GM12875 (cell line): ENCODE measurements at regions not wholly inside any gene's neighbourhood (a gene's known extent, or its start where the extent isn't known, plus 50 kb on each side); places are given as distances from the start of the nearest gene placed in this dataset.

Experiments used
- H3K4me3 ChIP-seq: one replicate; pipeline ENCODE4 v1.5.1; 2011; ENCODE audit warnings: low read depth, low read length, control low read depth
- CTCF ChIP-seq: IDR thresholded peaks from 2 replicates; pipeline ENCODE4 v1.5.1; 2011; ENCODE audit warnings: low read depth, mild to moderate bottlenecking, control low read depth, inconsistent platforms, low read length, moderate library complexity, borderline replicate concordance; ENCODE audit not compliant: insufficient read depth

GRCh38 chr4:44056721-44057151 is 391.9 kb downstream of the KCTD8 start:
- no peak overlapping the region for H3K4me3 ChIP-seq
- TF ChIP-seq CTCF: no peak

- no peak overlapping the region for H3K4me3 ChIP-seq
- TF ChIP-seq CTCF: no peak
These were observed 377.8 kb downstream of the KCTD8 start for GRCh38 chr4:44070843-44071242.

DNA sequence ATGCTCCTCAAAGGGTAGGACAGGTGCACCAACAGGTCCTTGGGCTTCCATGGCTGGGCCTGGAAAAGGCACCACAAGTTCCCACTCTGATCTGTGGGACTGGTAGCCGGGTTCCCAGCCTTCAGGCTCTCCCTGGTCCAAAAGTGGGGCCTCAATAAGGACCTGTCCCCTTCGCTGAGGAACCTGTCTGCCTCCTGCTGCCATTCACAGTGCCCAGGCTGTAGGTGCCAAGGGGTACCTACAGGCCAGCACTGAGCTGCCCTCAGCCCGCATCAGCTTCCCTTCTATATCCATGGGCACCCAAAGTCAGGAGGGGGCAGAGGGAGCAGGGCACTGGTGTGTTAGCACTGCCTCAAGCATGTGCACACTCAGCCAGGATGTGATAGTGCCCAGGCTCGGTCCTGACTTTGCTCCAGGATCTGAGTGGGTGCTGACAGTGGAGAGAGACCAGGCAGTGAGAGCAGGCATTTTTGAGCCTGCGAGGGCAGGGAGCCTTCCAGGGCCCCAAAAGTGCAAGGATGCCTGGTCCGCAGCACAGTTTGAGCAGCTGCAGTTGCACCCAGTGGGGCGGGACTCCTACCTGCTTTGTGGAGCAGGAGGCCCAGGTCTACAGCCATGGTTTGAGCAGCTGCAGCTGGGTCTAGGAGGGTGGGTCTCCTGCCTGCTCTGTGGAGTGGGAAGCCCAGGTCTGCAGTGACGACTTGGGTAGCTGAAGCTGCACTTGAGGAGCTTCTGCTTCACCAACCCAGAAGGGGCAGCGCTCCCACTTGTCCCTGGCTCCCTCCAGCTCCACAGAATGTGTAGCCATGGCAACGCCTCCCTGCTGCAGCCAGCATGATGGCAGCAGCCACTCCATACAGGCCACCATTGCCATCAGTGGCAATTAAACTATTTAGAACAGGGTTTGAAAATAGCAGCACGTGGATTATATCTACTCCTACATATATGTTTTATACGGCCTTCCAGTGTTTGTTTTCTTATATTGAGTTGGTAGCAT is 376.4 kb downstream of the KCTD8 start:
- TF ChIP-seq CTCF: no peak
- H3K4me3 ChIP-seq: no peak overlapping the region

GRCh38 chr4:44086753-44087152 is 361.9 kb downstream of the KCTD8 start:
- no peak overlapping the region for H3K4me3 ChIP-seq

GRCh38 chr4:44093390-44093789 is 355.2 kb downstream of the KCTD8 start:
- H3K4me3 ChIP-seq: no peak overlapping the region

More at GRCh38 chr4:44086753-44087152, 361.9 kb downstream of the KCTD8 start:
- TF ChIP-seq CTCF: no peak

GRCh38 chr4:44098973-44099372 is 349.6 kb downstream of the KCTD8 start:
- no peak for TF ChIP-seq CTCF
- no peak overlapping the region for H3K4me3 ChIP-seq

More at GRCh38 chr4:44093390-44093789, 355.2 kb downstream of the KCTD8 start:
- TF ChIP-seq CTCF: no peak

DNA sequence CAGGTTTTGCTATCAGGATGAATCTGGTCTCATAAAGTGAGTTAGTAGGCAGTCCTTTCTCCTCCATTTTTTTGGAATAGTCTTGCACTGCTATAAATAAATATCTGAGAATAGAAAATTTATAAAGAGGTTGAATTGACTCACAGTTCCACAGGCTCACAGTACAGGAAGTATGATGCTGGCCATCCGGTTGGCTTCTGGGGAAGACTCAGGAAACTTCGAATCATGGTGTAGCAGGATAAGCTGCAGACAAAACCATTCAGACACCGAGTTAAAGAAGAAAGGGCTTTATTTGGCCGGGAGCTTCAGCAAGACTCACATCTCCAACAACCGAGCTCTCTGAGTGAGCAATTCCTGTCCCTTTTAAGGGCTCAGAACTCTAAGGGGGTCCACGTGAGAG is 348.2 kb downstream of the KCTD8 start:
- H3K4me3 ChIP-seq: no peak overlapping the region
- no peak for TF ChIP-seq CTCF
